GM23338 (cell line): ENCODE measurements at regions not wholly inside any gene's neighbourhood (a gene's known extent, or its start where the extent isn't known, plus 50 kb on each side); places are given as distances from the start of the nearest gene placed in this dataset.

ENCODE experiments used
- ATAC-seq: fragments of 200-7000 bp; cut with Tn5 transposase; 3 replicates; pipeline ENCODE4 v1.9.1; 2020
- DNase-seq: peaks from one replicate; pipeline ENCODE4 v3.0.0-alpha.2; 2015; ENCODE audit warnings: low spot score
- H2AFZ ChIP-seq: fragments of 200-600 bp; sonication (generic); 2 replicates; pipeline ENCODE4 v1.8.0; 2016; ENCODE audit warnings: antibody characterized with exemption, mild to moderate bottlenecking, moderate library complexity
- H3F3A ChIP-seq: fragments of 200-600 bp; sonication (generic); replicated peaks from 2 replicates; pipeline ENCODE4 v1.8.0; 2017; ENCODE audit warnings: antibody characterized with exemption, mixed run types, low read depth
- H3K27ac ChIP-seq: fragments of 200-600 bp; sonication (generic); 2 replicates; pipeline ENCODE4 v1.6.1; 2016; ENCODE audit warnings: low read depth
- H3K27me3 ChIP-seq: fragments of 200-600 bp; sonication (generic); 2 replicates; pipeline ENCODE4 v1.8.0; 2016; ENCODE audit warnings: mild to moderate bottlenecking, mixed run types, moderate library complexity; ENCODE audit not compliant: insufficient read depth
- H3K36me3 ChIP-seq: fragments of 200-600 bp; sonication (generic); 2 replicates; pipeline ENCODE4 v1.8.0; 2016; ENCODE audit warnings: mild to moderate bottlenecking; ENCODE audit not compliant: insufficient read depth
- H3K4me1 ChIP-seq: fragments of 200-600 bp; sonication (generic); 2 replicates; pipeline ENCODE4 v1.8.0; 2016; ENCODE audit warnings: mild to moderate bottlenecking, moderate library complexity; ENCODE audit not compliant: insufficient read depth
- H3K4me2 ChIP-seq: fragments of 200-600 bp; sonication (generic); 2 replicates; pipeline ENCODE4 v1.7.1; 2017; ENCODE audit warnings: mixed run types
- H3K4me3 ChIP-seq: fragments of 200-600 bp; sonication (generic); 2 replicates; pipeline ENCODE4 v1.6.1; 2016; ENCODE audit warnings: mixed run types
- H3K79me2 ChIP-seq: fragments of 200-600 bp; sonication (generic); replicated peaks from 2 replicates; pipeline ENCODE4 v1.8.0; 2017; ENCODE audit warnings: mild to moderate bottlenecking; ENCODE audit not compliant: insufficient read depth
- H3K9me2 ChIP-seq: fragments of 200-600 bp; sonication (generic); 2 replicates; pipeline ENCODE4 v1.8.0; 2017; ENCODE audit not compliant: insufficient read depth
- H4K20me1 ChIP-seq: fragments of 200-600 bp; sonication (generic); replicated peaks from 2 replicates; pipeline ENCODE4 v1.8.0; 2017; ENCODE audit warnings: mild to moderate bottlenecking; ENCODE audit not compliant: insufficient read depth
- H3K27ac Mint-ChIP-seq: 2 replicates; pipeline ENCODE4 v1.8.0; 2020; ENCODE audit warnings: inconsistent platforms, mild to moderate bottlenecking, moderate library complexity, mixed read lengths
- H3K27me3 Mint-ChIP-seq: 3 replicates; pipeline ENCODE4 v1.8.0; 2022; ENCODE audit warnings: low read depth, mild to moderate bottlenecking, moderate library complexity, mixed read lengths, inconsistent platforms; ENCODE audit not compliant: insufficient read depth, poor library complexity
- H3K36me3 Mint-ChIP-seq: 3 replicates; pipeline ENCODE4 v1.8.0; 2021; ENCODE audit warnings: low read depth, mild to moderate bottlenecking, inconsistent platforms, moderate library complexity, mixed read lengths
- H3K4me1 Mint-ChIP-seq: 3 replicates; pipeline ENCODE4 v1.8.0; 2020; ENCODE audit warnings: mild to moderate bottlenecking, inconsistent platforms, mixed read lengths
- H3K4me3 Mint-ChIP-seq: 3 replicates; pipeline ENCODE4 v1.8.0; 2021; ENCODE audit warnings: moderate library complexity, mild to moderate bottlenecking, inconsistent platforms, mixed read lengths
- H3K9me3 Mint-ChIP-seq: 3 replicates; pipeline ENCODE4 v1.8.0; 2020; ENCODE audit warnings: moderate library complexity, mild to moderate bottlenecking, inconsistent platforms, mixed read lengths
- EZH2phosphoT487 ChIP-seq: fragments of 200-600 bp; sonication (generic); IDR thresholded peaks from one replicate; pipeline ENCODE4 v1.8.1; 2018; ENCODE audit warnings: antibody characterized with exemption; ENCODE audit not compliant: unreplicated experiment
- JUNB ChIP-seq: IDR thresholded peaks from one replicate; pipeline ENCODE4 v1.6.1; 2016; ENCODE audit warnings: antibody characterized with exemption; ENCODE audit not compliant: unreplicated experiment
- NANOG ChIP-seq: IDR thresholded peaks from 2 replicates; pipeline ENCODE4 v1.6.1; 2016; ENCODE audit warnings: antibody characterized with exemption, borderline replicate concordance
- POLR2AphosphoS5 ChIP-seq: IDR thresholded peaks from 2 replicates; pipeline ENCODE4 v1.6.1; 2016; ENCODE audit warnings: antibody characterized with exemption, low read depth
- STAT1 ChIP-seq: IDR thresholded peaks from one replicate; pipeline ENCODE4 v1.6.1; 2016; ENCODE audit warnings: antibody characterized with exemption; ENCODE audit not compliant: unreplicated experiment
- ZNF114 ChIP-seq: fragments of 250-450 bp; sonication (Bioruptor Pico); IDR thresholded peaks from 2 replicates; pipeline ENCODE4 v1.5.0; 2020; ENCODE audit warnings: mild to moderate bottlenecking, moderate library complexity
- ZNF331 ChIP-seq: fragments of 250-450 bp; sonication (Bioruptor Pico); IDR thresholded peaks from 2 replicates; pipeline ENCODE4 v1.5.0; 2020; ENCODE audit warnings: low read depth, mild to moderate bottlenecking, moderate library complexity
- TF ChIP-seq, protein P1 (sequence below): fragments of 250-450 bp; sonication (Bioruptor Pico); IDR thresholded peaks from 2 replicates; pipeline ENCODE4 v1.5.0; 2020; ENCODE audit warnings: mild to moderate bottlenecking, moderate library complexity

DNA sequence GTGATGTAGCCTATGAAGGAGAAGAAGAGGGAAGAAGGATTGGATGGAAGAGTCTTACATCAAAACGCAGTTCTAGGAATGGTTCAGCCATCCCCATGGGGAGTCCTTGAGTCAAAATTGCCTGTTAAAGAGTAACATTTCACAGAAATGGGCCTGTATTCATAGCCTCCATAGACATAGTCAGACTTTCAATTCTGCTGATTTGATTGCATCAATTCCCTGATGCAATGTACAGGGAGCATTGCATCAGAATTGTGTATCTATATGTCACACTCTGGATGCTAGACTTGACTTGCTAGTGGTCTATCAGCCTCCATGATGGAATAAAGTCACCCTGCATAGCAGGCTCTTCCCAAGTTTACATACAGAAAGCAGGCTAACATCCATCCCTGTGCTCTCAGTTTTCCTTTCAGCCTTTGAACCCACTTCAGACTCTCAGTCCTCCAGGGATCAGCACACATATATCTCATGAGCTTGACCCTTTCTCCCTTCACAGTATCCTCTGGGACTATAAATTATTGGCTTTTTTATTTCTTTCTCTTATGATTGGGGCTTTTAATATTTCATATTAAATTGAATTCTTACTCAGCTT, 1111.7 kb upstream of the B3GALT2 start (continued):
- TF ChIP-seq, protein P1, sequence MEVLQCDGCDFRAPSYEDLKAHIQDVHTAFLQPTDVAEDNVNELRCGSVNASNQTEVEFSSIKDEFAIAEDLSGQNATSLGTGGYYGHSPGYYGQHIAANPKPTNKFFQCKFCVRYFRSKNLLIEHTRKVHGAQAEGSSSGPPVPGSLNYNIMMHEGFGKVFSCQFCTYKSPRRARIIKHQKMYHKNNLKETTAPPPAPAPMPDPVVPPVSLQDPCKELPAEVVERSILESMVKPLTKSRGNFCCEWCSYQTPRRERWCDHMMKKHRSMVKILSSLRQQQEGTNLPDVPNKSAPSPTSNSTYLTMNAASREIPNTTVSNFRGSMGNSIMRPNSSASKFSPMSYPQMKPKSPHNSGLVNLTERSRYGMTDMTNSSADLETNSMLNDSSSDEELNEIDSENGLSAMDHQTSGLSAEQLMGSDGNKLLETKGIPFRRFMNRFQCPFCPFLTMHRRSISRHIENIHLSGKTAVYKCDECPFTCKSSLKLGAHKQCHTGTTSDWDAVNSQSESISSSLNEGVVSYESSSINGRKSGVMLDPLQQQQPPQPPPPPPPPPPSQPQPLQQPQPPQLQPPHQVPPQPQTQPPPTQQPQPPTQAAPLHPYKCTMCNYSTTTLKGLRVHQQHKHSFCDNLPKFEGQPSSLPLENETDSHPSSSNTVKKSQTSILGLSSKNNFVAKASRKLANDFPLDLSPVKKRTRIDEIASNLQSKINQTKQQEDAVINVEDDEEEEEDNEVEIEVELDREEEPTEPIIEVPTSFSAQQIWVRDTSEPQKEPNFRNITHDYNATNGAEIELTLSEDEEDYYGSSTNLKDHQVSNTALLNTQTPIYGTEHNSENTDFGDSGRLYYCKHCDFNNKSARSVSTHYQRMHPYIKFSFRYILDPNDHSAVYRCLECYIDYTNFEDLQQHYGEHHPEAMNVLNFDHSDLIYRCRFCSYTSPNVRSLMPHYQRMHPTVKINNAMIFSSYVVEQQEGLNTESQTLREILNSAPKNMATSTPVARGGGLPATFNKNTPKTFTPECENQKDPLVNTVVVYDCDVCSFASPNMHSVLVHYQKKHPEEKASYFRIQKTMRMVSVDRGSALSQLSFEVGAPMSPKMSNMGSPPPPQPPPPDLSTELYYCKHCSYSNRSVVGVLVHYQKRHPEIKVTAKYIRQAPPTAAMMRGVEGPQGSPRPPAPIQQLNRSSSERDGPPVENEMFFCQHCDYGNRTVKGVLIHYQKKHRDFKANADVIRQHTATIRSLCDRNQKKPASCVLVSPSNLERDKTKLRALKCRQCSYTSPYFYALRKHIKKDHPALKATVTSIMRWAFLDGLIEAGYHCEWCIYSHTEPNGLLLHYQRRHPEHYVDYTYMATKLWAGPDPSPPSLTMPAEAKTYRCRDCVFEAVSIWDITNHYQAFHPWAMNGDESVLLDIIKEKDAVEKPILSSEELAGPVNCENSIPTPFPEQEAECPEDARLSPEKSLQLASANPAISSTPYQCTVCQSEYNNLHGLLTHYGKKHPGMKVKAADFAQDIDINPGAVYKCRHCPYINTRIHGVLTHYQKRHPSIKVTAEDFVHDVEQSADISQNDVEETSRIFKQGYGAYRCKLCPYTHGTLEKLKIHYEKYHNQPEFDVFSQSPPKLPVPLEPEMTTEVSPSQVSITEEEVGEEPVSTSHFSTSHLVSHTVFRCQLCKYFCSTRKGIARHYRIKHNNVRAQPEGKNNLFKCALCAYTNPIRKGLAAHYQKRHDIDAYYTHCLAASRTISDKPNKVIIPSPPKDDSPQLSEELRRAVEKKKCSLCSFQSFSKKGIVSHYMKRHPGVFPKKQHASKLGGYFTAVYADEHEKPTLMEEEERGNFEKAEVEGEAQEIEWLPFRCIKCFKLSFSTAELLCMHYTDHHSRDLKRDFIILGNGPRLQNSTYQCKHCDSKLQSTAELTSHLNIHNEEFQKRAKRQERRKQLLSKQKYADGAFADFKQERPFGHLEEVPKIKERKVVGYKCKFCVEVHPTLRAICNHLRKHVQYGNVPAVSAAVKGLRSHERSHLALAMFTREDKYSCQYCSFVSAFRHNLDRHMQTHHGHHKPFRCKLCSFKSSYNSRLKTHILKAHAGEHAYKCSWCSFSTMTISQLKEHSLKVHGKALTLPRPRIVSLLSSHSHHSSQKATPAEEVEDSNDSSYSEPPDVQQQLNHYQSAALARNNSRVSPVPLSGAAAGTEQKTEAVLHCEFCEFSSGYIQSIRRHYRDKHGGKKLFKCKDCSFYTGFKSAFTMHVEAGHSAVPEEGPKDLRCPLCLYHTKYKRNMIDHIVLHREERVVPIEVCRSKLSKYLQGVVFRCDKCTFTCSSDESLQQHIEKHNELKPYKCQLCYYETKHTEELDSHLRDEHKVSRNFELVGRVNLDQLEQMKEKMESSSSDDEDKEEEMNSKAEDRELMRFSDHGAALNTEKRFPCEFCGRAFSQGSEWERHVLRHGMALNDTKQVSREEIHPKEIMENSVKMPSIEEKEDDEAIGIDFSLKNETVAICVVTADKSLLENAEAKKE (CRISPR knock-in tag), result no peak

- no peaks in the 10 kb centered on the region for H3K36me3 ChIP-seq
- Mint-ChIP-seq H3K27me3 (peaks cover 4% of the 10 kb centered on the region), H3K4me3 (no peak overlapping the region), H3K4me1 (peaks cover 11% of the 10 kb centered on the region; the same call in 2 of the 3 replicates), H3K9me3 (no peaks in the 10 kb centered on the region), H3K27ac (no peak overlapping the region), H3K36me3 (no peaks in the 10 kb centered on the region)
- no peak overlapping the region for H3K4me3 ChIP-seq
- no peak overlapping the region for H3K4me2 ChIP-seq
- no peaks in the 10 kb centered on the region for H3K9me2 ChIP-seq
- DNase-seq (no peak), ATAC-seq (no peak)
- no peaks in the 10 kb centered on the region for H3K27me3 ChIP-seq
- no peak overlapping the region for H2AFZ ChIP-seq
- no peak overlapping the region for H3K27ac ChIP-seq
- no peaks in the 10 kb centered on the region for H4K20me1 ChIP-seq
- no peaks in the 10 kb centered on the region for H3F3A ChIP-seq
- peaks cover 6% of the 10 kb centered on the region for H3K4me1 ChIP-seq
- no peaks in the 10 kb centered on the region for H3K79me2 ChIP-seq
- TF ChIP-seq JUNB, result no peak
- no peak for TF ChIP-seq POLR2AphosphoS5
- no peak for TF ChIP-seq EZH2phosphoT487
- TF ChIP-seq NANOG, result no peak
- TF ChIP-seq, protein P1 (CRISPR knock-in tag), result no peak
- no peak for TF ChIP-seq ZNF331
- no peak for TF ChIP-seq STAT1
- TF ChIP-seq ZNF114 (CRISPR knock-in tag), result no peak
Observed at GRCh38 chr1:194297094-194297493, 1110.7 kb upstream of the B3GALT2 start.
